ENCODE measurements at regions not wholly inside any gene's neighbourhood (a gene's known extent, or its start where the extent isn't known, plus 50 kb on each side); places are given as distances from the start of the nearest gene placed in this dataset.

GRCh38 chr3:117874028-117874690, 1160.5 kb downstream of the IGSF11 start:
- ATAC-seq = no peak
- DNase-seq (ENCODE audit: low spot score) = no peak
- intact Hi-C loops (cut with DNase I) = no loop called here

GRCh38 chr3:117874904-117875874, 1159.5 kb downstream of the IGSF11 start:
- DNase-seq (ENCODE audit: low spot score) (no peak), ATAC-seq (no peak)
- intact Hi-C loops (cut with DNase I) = no loop called here

GRCh38 chr3:117875887-117876286, 1158.8 kb downstream of the IGSF11 start:
- ATAC-seq (no peak), DNase-seq (ENCODE audit: low spot score) (no peak)
- intact Hi-C loops (cut with DNase I) = no loop called here

- intact Hi-C loops (cut with DNase I) = loop anchor here (2.0 kb wide), 1 partner anchor 494 kb away; no protein-coding TSS in a partner anchor
- DNase-seq (ENCODE audit: low spot score) (no peak), ATAC-seq (no peak)
Measured at GRCh38 chr3:117880638-117881037, 1154.0 kb downstream of the IGSF11 start.

GRCh38 chr3:117881210-117881609, 1153.4 kb downstream of the IGSF11 start:
- DNase-seq (ENCODE audit: low spot score) (no peak), ATAC-seq (no peak)
- intact Hi-C loops (cut with DNase I) = loop anchor here (2.0 kb wide), 1 partner anchor 494 kb away; no protein-coding TSS in a partner anchor

GRCh38 chr3:117885011-117885441, 1149.6 kb downstream of the IGSF11 start:
- intact Hi-C loops (cut with DNase I) = no loop called here
- DNase-seq (ENCODE audit: low spot score) (no peak), ATAC-seq (no peak)

- no peak for ATAC-seq
Measured at GRCh38 chr3:117886147-117886546, 1148.5 kb downstream of the IGSF11 start.

GRCh38 chr3:117887031-117887430, 1147.6 kb downstream of the IGSF11 start:
- ATAC-seq (no peak), DNase-seq (ENCODE audit: low spot score) (no peak)
- intact Hi-C loops (cut with DNase I) = no loop called here

More at GRCh38 chr3:117886147-117886546, 1148.5 kb downstream of the IGSF11 start:
- DNase-seq (ENCODE audit: low spot score) = no peak
- intact Hi-C loops (cut with DNase I) = no loop called here

- intact Hi-C loops (cut with DNase I) = no loop called here
Measured at GRCh38 chr3:117887901-117888300, 1146.7 kb downstream of the IGSF11 start.

GRCh38 chr3:117892431-117892841, 1142.2 kb downstream of the IGSF11 start:
- DNase-seq (ENCODE audit: low spot score) (no peak), ATAC-seq (peak; percentile 66)
- intact Hi-C loops (cut with DNase I) = no loop called here

More at GRCh38 chr3:117887901-117888300, 1146.7 kb downstream of the IGSF11 start:
- no peak for ATAC-seq
- no peak for DNase-seq (ENCODE audit: low spot score)

- no peak for ATAC-seq
- no peak for DNase-seq (ENCODE audit: low spot score)
- intact Hi-C loops (cut with DNase I) = no loop called here
Measured at GRCh38 chr3:117893001-117893400, 1141.6 kb downstream of the IGSF11 start.

- intact Hi-C loops (cut with DNase I) = no loop called here
- no peak for DNase-seq (ENCODE audit: low spot score)
- no peak for ATAC-seq
Measured at GRCh38 chr3:117893638-117894037, 1141.0 kb downstream of the IGSF11 start.

GRCh38 chr3:117898722-117899522, 1135.7 kb downstream of the IGSF11 start:
- intact Hi-C loops (cut with DNase I) = no loop called here
- ATAC-seq = no peak

GRCh38 chr3:117903226-117903625, 1131.4 kb downstream of the IGSF11 start:
- no peak for ATAC-seq
- intact Hi-C loops (cut with DNase I) = no loop called here

More at GRCh38 chr3:117898722-117899522, 1135.7 kb downstream of the IGSF11 start:
- DNase-seq (ENCODE audit: low spot score) = no peak

GRCh38 chr3:117910820-117911521, 1123.7 kb downstream of the IGSF11 start:
- ATAC-seq = no peak

More at GRCh38 chr3:117903226-117903625, 1131.4 kb downstream of the IGSF11 start:
- no peak for DNase-seq (ENCODE audit: low spot score)

GRCh38 chr3:117912352-117912751, 1122.3 kb downstream of the IGSF11 start:
- ATAC-seq (no peak), DNase-seq (ENCODE audit: low spot score) (no peak)
- intact Hi-C loops (cut with DNase I) = no loop called here

More at GRCh38 chr3:117910820-117911521, 1123.7 kb downstream of the IGSF11 start:
- intact Hi-C loops (cut with DNase I) = no loop called here
- DNase-seq (ENCODE audit: low spot score) = no peak

GRCh38 chr3:117914540-117915100, 1120.0 kb downstream of the IGSF11 start:
- DNase-seq (ENCODE audit: low spot score) = no peak
- ATAC-seq = no peak
- intact Hi-C loops (cut with DNase I) = no loop called here

- intact Hi-C loops (cut with DNase I) = no loop called here
- DNase-seq (ENCODE audit: low spot score) (no peak), ATAC-seq (no peak)
Measured at GRCh38 chr3:117916839-117917238, 1117.8 kb downstream of the IGSF11 start.

Data from sciatic nerve (tissue), 2 donors.